Skeletal muscle tissue (tissue), 3 donors: ENCODE measurements at regions not wholly inside any gene's neighbourhood (a gene's known extent, or its start where the extent isn't known, plus 50 kb on each side); places are given as distances from the start of the nearest gene placed in this dataset.

Source experiments
- H3K27ac ChIP-seq: one replicate; pipeline ENCODE4 v1.7.0; 2013; ENCODE audit warnings: mild to moderate bottlenecking, low read depth, low read length, inconsistent platforms
- H3K27me3 ChIP-seq, 3 donors: one replicate each; pipeline ENCODE4 v1.7.0; 2013; ENCODE audit warnings: low read length in 3 of 3; ENCODE audit not compliant: control insufficient read depth in 3 of 3, insufficient read depth in 3 of 3
- H3K36me3 ChIP-seq, 3 donors: one replicate each; pipeline ENCODE4 v1.7.0; 2013; ENCODE audit warnings: low read length in 3 of 3; ENCODE audit not compliant: control insufficient read depth in 3 of 3, insufficient read depth in 3 of 3
- H3K4me1 ChIP-seq, 3 donors: one replicate each; pipeline ENCODE4 v1.7.0; 2013; ENCODE audit warnings: low read length in 3 of 3, mild to moderate bottlenecking in 3 of 3; ENCODE audit not compliant: control insufficient read depth in 3 of 3, insufficient read depth in 3 of 3
- H3K4me3 ChIP-seq, 3 donors: one replicate each; pipeline ENCODE4 v1.7.0; 2013; ENCODE audit warnings: low read length in 3 of 3
- H3K9ac ChIP-seq, 3 donors: one replicate each; pipeline ENCODE4 v1.7.0; 2013; ENCODE audit warnings: low read length in 3 of 3, mild to moderate bottlenecking in 3 of 3, moderate library complexity in 2 of 3, low read depth in 1 of 3
- H3K9me3 ChIP-seq, 3 donors: one replicate each; pipeline ENCODE4 v1.7.0; 2013; ENCODE audit warnings: low read length in 3 of 3; ENCODE audit not compliant: control insufficient read depth in 3 of 3
- donor health status: Osteomylitis.

DNA sequence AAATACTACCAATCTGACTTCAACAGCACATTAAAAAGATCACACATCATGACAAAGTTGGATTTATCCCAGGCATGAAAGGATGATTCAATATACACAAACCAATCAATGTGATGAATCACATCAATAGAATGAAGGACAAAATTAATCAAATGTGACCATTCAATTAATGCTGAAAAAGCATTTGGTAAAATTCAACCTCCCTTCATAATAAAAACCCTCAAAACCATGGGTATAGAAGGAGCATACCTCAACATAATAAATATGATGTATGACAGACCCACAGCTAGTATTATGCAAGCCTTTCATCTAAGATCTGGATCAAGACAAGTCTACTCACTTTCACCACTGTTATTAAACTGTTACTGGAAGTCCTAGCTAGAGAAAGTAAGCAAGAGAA lies 921.7 kb upstream of the RAG2 start:
- Histone ChIP-seq H3K4me1 (no peaks in the 10 kb centered on the region), H3K27ac (no peak overlapping the region), H3K36me3 (no peaks in the 10 kb centered on the region), H3K27me3 (no peaks in the 10 kb centered on the region), H3K9me3 (no peaks in the 10 kb centered on the region), H3K4me3 (no peak overlapping the region), H3K9ac (no peak overlapping the region)

DNA sequence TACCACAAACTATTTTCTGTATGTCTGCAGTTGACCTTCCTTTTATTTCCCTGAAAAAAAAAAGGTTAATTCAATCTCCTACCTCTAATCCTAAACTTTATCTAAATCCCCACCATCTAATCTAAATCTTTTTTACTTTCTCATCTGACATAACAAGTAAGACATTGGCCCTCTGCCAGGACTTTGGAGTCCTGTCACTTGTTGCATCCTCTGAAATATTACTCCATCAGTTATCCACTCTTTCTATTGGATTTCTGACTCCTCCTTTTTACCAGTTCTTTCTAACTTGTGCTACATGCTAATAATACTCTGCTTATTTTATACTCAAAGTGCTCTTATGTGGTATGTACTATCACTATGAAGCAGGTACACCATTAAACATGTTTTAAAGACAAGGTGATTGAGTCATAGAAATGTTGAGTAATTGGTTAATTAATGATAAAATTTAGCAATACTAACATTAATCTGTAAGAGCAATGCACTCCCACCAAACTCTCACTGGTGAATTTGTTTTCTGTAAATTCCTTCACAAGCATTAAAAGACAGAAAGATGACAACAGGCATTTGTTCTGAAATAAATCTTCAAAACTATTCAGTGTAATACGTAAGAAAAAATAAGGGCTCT lies 914.2 kb upstream of the RAG2 start:
- Histone ChIP-seq H3K9ac (no peak overlapping the region), H3K9me3 (no peaks in the 10 kb centered on the region), H3K36me3 (no peaks in the 10 kb centered on the region), H3K27me3 (no peaks in the 10 kb centered on the region), H3K4me1 (no peaks in the 10 kb centered on the region), H3K4me3 (no peak overlapping the region), H3K27ac (no peak overlapping the region)

GRCh38 chr11:37511425-37511933 lies 913.4 kb upstream of the RAG2 start:
- no peak overlapping the region for H3K4me3 ChIP-seq
- no peak overlapping the region for H3K9ac ChIP-seq
- H3K27ac ChIP-seq: no peak overlapping the region
- no peaks in the 10 kb centered on the region for H3K27me3 ChIP-seq
- H3K4me1 ChIP-seq: no peaks in the 10 kb centered on the region
- no peaks in the 10 kb centered on the region for H3K9me3 ChIP-seq
- no peaks in the 10 kb centered on the region for H3K36me3 ChIP-seq

DNA sequence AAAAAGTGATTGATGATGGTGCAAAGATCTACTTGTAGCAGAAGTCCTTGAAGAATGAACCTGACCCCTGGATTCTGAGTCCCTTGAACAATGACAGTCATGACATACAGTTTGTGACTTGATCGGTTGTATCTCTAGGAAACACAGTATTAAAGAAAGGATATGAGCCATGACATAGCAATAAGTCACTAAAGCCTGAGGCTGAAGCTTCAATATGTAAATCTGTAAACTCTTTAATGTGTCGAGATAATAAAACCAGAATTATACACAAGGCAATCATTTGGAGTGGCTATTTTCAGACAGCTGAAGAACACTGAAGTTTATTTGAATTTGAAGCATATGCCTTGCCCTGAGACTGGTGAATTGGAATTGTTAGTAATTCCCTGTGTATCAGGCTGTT lies 911.5 kb upstream of the RAG2 start:
- Histone ChIP-seq H3K4me1 (no peaks in the 10 kb centered on the region), H3K27ac (no peak overlapping the region), H3K36me3 (no peaks in the 10 kb centered on the region), H3K9me3 (no peaks in the 10 kb centered on the region), H3K9ac (no peak overlapping the region), H3K4me3 (no peak overlapping the region), H3K27me3 (no peaks in the 10 kb centered on the region)

DNA sequence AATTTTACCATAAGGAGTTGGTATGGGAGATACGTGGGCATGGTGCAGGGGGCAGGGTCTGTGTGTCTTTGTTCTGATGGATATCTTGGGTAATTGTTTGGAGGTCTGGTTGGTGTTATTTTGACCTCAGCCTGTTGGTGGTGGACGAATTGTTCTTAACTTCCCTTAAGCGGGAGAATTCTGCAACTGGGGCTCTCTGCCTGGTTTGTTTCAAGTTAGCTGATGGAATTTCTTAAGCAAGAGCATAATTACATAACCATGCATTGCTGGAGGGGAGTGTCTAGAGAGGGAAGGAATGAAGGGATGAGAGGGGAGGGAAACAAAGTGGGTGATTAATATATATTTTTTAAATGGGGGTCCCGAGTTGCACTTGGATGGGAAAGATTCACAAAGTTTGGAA lies 908.5 kb upstream of the RAG2 start:
- H3K4me3 ChIP-seq: no peak overlapping the region
- H3K36me3 ChIP-seq: no peaks in the 10 kb centered on the region
- H3K27ac ChIP-seq: no peak overlapping the region
- no peak overlapping the region for H3K9ac ChIP-seq
- H3K27me3 ChIP-seq: no peaks in the 10 kb centered on the region
- no peaks in the 10 kb centered on the region for H3K9me3 ChIP-seq
- H3K4me1 ChIP-seq: no peaks in the 10 kb centered on the region

DNA sequence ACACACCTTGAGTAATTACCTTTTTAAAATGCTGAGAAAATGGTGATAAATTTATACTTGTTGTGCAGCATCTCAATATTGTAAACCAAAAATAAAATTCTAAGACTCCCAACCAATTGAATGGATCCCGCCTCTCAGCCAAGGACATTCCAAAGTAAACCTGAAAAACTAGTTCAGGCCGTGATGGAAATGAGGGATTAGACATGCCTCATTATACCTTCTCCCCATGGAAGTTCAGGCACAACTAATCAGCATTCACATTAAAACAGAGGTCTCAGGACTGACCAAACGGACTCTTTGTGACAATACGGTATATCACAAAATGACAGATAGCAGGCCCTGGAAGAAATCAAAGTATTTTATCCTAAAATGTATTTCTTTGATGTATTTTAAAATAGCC lies 907.4 kb upstream of the RAG2 start:
- Histone ChIP-seq H3K4me1 (no peaks in the 10 kb centered on the region), H3K9ac (no peak overlapping the region), H3K27me3 (no peaks in the 10 kb centered on the region), H3K36me3 (no peaks in the 10 kb centered on the region), H3K27ac (no peak overlapping the region), H3K4me3 (no peak overlapping the region), H3K9me3 (no peaks in the 10 kb centered on the region)

GRCh38 chr11:37504921-37505320 lies 906.9 kb upstream of the RAG2 start:
- H3K27ac ChIP-seq: no peak overlapping the region
- H3K4me1 ChIP-seq: no peaks in the 10 kb centered on the region
- H3K9me3 ChIP-seq: no peaks in the 10 kb centered on the region
- H3K36me3 ChIP-seq: no peaks in the 10 kb centered on the region
- no peaks in the 10 kb centered on the region for H3K27me3 ChIP-seq
- H3K4me3 ChIP-seq: no peak overlapping the region
- H3K9ac ChIP-seq: no peak overlapping the region

DNA sequence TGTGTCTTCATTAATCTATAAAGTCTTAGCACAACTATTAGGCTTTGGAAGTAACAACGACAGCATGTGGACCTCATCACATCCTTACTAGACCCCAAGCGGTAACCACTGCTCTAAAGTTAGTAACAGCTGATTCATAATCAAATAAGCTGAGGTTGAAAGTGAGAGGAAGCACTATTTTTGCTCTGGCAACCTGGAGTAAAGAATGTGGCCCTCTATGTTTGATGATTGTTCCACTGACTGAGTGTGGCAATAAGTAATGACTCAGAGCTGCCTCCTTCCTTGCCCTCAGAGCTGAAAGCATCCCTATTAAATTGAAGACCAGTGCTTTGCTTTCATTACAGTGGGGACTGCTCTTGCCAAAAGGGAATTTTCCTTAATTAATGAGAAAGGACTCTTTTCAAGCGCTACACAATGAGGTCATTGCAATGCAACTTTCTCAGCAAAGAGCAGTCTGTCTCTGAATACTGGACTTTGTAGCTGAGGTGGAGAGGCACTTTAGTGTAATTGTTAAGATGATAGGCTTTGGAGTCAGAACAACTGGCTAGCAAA lies 906.1 kb upstream of the RAG2 start:
- Histone ChIP-seq H3K4me1 (no peaks in the 10 kb centered on the region), H3K27ac (no peak overlapping the region), H3K4me3 (no peak overlapping the region), H3K36me3 (no peaks in the 10 kb centered on the region), H3K27me3 (no peaks in the 10 kb centered on the region), H3K9ac (no peak overlapping the region), H3K9me3 (no peaks in the 10 kb centered on the region)

GRCh38 chr11:37503411-37504059 lies 905.5 kb upstream of the RAG2 start:
- Histone ChIP-seq H3K9me3 (no peaks in the 10 kb centered on the region), H3K27ac (no peak overlapping the region), H3K9ac (no peak overlapping the region), H3K4me1 (no peaks in the 10 kb centered on the region), H3K4me3 (no peak overlapping the region), H3K27me3 (no peaks in the 10 kb centered on the region), H3K36me3 (no peaks in the 10 kb centered on the region)

DNA sequence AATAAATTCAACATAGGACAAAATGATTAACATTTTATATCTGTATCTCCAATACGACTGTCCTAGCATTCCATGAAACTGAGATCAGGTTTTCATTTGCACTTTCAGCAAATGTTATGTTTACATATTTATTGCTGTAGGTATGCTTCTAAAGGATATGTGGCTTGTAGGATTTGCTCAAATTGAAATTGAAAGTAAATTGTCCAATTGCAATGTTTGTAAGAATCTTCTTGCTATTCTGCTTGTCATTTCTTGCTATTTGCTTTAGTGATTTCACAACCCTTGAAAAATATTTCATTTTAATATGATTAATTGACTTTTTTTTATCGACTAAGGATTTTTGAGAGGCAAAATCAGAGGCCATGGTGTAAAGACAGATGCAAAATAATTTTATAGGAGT lies 904.2 kb upstream of the RAG2 start:
- Histone ChIP-seq H3K27me3 (no peaks in the 10 kb centered on the region), H3K4me3 (no peak overlapping the region), H3K4me1 (no peaks in the 10 kb centered on the region), H3K27ac (no peak overlapping the region), H3K9me3 (no peaks in the 10 kb centered on the region), H3K9ac (no peak overlapping the region), H3K36me3 (no peaks in the 10 kb centered on the region)
